Mesothelial cell of epicardium (in vitro differentiated cells): ENCODE measurements at regions not wholly inside any gene's neighbourhood (a gene's known extent, or its start where the extent isn't known, plus 50 kb on each side); places are given as distances from the start of the nearest gene placed in this dataset.

Experiments
- DNase-seq, 2 experiments: peaks; one replicate each; pipeline ENCODE4 v3.0.0; 2021; ENCODE audit warnings: low spot score in 2 of 2; ENCODE audit not compliant: unreplicated experiment in 2 of 2
- H3K27ac Mint-ChIP-seq: 2 replicates; pipeline ENCODE4 v1.8.0; 2021; ENCODE audit warnings: mixed read lengths
- H3K27me3 Mint-ChIP-seq: 2 replicates; pipeline ENCODE4 v1.8.0; 2021; ENCODE audit warnings: low read depth, mixed read lengths
- H3K36me3 Mint-ChIP-seq: 2 replicates; pipeline ENCODE4 v1.8.0; 2021; ENCODE audit warnings: mixed read lengths
- H3K4me1 Mint-ChIP-seq: 2 replicates; pipeline ENCODE4 v1.8.0; 2021; ENCODE audit warnings: mixed read lengths
- H3K4me3 Mint-ChIP-seq: 2 replicates; pipeline ENCODE4 v1.8.0; 2021; ENCODE audit warnings: mild to moderate bottlenecking, moderate library complexity, mixed read lengths
- H3K9me3 Mint-ChIP-seq: 2 replicates; pipeline ENCODE4 v1.8.0; 2021; ENCODE audit warnings: mixed read lengths
- TF ChIP-seq, protein P1 (sequence below): fragments of 200-600 bp; sonication (generic); IDR thresholded peaks from one replicate; pipeline ENCODE4 v1.5.0; 2021; ENCODE audit warnings: antibody characterized with exemption; ENCODE audit not compliant: unreplicated experiment

DNA sequence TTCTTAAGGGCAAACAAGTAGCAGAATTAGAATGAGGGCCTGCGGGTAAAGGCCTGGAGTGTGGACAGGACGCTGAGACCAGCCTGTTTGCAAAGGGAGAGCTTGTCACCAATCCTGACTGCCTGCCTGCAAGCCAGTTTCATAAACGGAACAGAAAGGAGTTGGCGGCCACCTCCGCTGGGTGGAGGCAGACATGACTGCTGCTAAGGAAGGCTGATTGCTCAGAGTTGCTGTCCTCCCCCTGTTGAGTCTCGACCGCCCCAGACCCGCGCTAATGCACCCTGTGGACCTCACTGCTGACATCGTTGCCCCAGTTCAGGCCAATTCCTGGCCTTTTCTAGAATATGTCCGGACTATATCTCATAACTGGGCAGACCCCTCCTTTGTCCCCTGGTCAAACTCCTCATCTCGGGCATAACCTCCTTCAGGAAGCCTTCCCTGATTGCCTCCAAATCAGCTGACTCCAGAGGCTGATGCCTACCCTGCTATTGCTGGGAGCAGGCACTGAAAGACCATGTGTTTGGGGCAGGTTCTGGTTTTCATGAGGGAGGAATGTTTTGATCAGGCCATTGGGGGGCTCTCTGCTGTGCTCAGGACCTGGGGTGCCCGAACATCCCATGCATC, 153.0 kb upstream of the CIBAR2 start:
- Mint-ChIP-seq H3K9me3 (no peaks in the 10 kb centered on the region), H3K4me3 (no peak overlapping the region)

DNA sequence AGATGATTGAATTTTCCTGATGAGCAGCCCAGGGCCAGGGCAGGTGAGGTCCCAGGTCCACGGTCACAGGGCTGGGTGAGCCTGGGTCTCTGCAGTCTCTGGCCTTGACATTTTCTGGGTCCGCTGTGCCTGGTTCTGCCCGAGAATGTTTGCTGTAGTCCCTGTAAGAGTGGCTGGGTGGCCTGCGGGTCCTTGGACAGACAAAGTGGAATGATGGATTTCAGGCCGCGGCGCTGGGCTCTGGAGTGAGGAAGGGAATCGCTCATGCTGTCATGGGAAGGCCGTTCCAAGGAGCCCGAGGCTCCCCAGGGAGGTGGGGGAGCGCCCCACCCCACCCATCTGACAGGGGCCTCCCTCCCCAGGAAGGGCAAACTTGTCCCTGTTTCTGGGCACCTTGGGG, 153.5 kb upstream of the CIBAR2 start:
- TF ChIP-seq, protein P1, sequence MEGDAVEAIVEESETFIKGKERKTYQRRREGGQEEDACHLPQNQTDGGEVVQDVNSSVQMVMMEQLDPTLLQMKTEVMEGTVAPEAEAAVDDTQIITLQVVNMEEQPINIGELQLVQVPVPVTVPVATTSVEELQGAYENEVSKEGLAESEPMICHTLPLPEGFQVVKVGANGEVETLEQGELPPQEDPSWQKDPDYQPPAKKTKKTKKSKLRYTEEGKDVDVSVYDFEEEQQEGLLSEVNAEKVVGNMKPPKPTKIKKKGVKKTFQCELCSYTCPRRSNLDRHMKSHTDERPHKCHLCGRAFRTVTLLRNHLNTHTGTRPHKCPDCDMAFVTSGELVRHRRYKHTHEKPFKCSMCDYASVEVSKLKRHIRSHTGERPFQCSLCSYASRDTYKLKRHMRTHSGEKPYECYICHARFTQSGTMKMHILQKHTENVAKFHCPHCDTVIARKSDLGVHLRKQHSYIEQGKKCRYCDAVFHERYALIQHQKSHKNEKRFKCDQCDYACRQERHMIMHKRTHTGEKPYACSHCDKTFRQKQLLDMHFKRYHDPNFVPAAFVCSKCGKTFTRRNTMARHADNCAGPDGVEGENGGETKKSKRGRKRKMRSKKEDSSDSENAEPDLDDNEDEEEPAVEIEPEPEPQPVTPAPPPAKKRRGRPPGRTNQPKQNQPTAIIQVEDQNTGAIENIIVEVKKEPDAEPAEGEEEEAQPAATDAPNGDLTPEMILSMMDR = no peak
- Mint-ChIP-seq H3K4me1 (peaks cover 26% of the 10 kb centered on the region), H3K36me3 (no peaks in the 10 kb centered on the region), H3K4me3 (no peak overlapping the region), H3K27ac (no peak overlapping the region), H3K27me3 (peaks cover 3% of the 10 kb centered on the region), H3K9me3 (no peaks in the 10 kb centered on the region)
- DNase-seq = no peak

More for the DNA sequence above, 153.0 kb upstream of the CIBAR2 start:
- DNase-seq = no peak
- peaks cover 20% of the 10 kb centered on the region for H3K4me1 Mint-ChIP-seq
- TF ChIP-seq, protein P1 = no peak
- no peak overlapping the region for H3K27ac Mint-ChIP-seq
- H3K36me3 Mint-ChIP-seq = no peaks in the 10 kb centered on the region
- H3K27me3 Mint-ChIP-seq = peaks cover 3% of the 10 kb centered on the region

DNA sequence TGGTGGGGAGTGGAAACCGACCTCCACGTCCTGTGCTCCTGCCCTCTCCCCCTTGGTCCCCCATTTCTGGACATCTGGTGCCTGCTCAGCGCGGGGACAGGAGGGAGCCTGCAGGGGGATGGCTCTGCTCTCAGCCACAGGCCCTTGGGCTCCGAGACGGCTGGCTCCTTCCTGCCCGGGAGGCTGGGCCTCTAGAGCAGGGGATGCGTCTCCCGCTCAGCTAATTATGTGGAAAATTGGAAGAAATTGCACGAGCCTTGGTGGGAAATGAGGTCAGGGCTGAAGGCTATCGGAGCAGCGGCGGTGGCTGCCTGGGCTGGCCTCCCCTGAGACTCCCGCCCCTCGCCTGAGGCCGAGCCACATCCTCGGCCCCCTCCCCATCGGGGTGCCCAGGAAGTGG, 154.6 kb upstream of the CIBAR2 start:
- peaks cover 27% of the 10 kb centered on the region for H3K4me1 Mint-ChIP-seq
- TF ChIP-seq, protein P1 = no peak
- H3K27me3 Mint-ChIP-seq = peaks cover 3% of the 10 kb centered on the region
- H3K9me3 Mint-ChIP-seq = no peaks in the 10 kb centered on the region
- H3K4me3 Mint-ChIP-seq = no peak overlapping the region
- H3K36me3 Mint-ChIP-seq = no peaks in the 10 kb centered on the region
- no peak overlapping the region for H3K27ac Mint-ChIP-seq
- no peak for DNase-seq

DNA sequence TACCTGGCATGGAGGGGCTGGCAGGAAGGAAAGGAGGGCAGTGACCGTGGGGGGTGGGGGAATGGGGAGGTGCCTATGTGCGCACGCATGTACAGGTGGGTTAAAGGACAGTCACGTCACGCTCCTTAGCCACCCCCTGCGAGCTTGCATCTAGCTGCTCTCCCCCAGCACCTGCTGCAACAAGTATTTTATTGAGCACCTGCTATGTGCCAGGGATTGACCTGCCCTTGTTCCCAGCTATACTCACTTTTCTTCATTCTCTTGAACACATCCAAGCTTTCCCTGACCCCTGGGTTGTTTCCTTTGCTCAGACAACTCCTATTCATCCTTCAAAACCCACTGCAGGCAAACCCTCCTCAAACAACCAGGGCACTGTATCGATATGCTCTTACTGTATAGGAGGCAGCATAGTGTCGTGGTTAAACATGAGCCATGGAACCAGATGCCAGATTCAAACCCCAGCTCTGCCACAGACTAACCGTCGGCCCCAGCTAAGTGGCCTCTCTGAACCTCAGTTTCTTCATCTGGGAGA, 155.2 kb upstream of the CIBAR2 start:
- Mint-ChIP-seq H3K27me3 (peaks cover 3% of the 10 kb centered on the region), H3K4me3 (no peak overlapping the region), H3K4me1 (peaks cover 22% of the 10 kb centered on the region), H3K27ac (no peak overlapping the region), H3K9me3 (no peaks in the 10 kb centered on the region), H3K36me3 (no peaks in the 10 kb centered on the region)
- TF ChIP-seq, protein P1 = no peak
- DNase-seq = no peak

DNA sequence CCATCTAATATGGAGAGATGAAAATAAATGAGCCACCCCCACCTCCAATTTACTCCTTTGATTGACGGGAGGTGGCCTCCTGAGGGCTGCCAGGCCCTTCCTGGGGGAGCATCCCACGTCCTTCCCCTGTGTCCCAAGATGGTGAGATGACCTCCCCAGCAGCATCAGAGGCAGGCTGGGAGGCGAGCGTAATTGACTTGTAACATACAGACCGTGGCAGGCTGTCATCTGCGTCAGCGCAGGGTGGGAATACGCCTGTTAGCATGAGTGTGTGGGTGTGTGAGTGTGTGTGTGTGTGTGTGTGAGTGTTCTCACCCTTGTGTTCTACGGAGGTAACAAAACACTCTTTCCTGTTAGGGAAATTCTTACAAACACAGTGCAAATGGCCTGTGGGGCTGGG, 156.9 kb upstream of the CIBAR2 start:
- TF ChIP-seq, protein P1 = no peak
- no peak overlapping the region for H3K4me3 Mint-ChIP-seq
- no peak for DNase-seq
- H3K27ac Mint-ChIP-seq = no peak overlapping the region
- no peaks in the 10 kb centered on the region for H3K36me3 Mint-ChIP-seq
- peaks cover 22% of the 10 kb centered on the region for H3K4me1 Mint-ChIP-seq
- no peaks in the 10 kb centered on the region for H3K9me3 Mint-ChIP-seq
- peaks cover 3% of the 10 kb centered on the region for H3K27me3 Mint-ChIP-seq
